ENCODE measurements at regions not wholly inside any gene's neighbourhood (a gene's known extent, or its start where the extent isn't known, plus 50 kb on each side); places are given as distances from the start of the nearest gene placed in this dataset.

GRCh38 chr1:168430321-168430720 lies 113.5 kb downstream of the XCL2 start:
- Histone ChIP-seq H2BK15ac (ENCODE audit: low read length) (no peak overlapping the region), H3K14ac (ENCODE audit: insufficient read length) (no peak overlapping the region), H3K79me2 (ENCODE audit: control insufficient read depth in 1 of 2, insufficient read depth in 2 of 2, low read length in 2 of 2) (no peaks in the 10 kb centered on the region), H3K56ac (replicated peaks; ENCODE audit: insufficient read length, low read depth, low read length) (no peak overlapping the region), H2BK20ac (ENCODE audit: low read length) (no peak overlapping the region), H3K27me3 (replicated peaks in 1 of 4; ENCODE audit: control insufficient read depth in 3 of 4, extremely low read depth in 1 of 4, insufficient read depth in 3 of 4, low read length in 3 of 4) (no peaks in the 10 kb centered on the region; a peak in 1 of 7 replicates), H2BK12ac (ENCODE audit: low read depth, low read length) (no peak overlapping the region), H2BK120ac (replicated peaks; ENCODE audit: low read depth, low read length) (no peak overlapping the region), H2AFZ (ENCODE audit: low read length) (no peak overlapping the region), H4K5ac (ENCODE audit: insufficient read length, low read depth, low read length) (no peak overlapping the region), H3K23me2 (ENCODE audit: low read depth, low read length) (no peaks in the 10 kb centered on the region), H2BK5ac (ENCODE audit: low read depth, low read length) (no peak overlapping the region), H3K4me3 (ENCODE audit: extremely low read depth in 1 of 4, insufficient read depth in 2 of 4, low read depth in 3 of 4, low read length in 4 of 4) (no peak overlapping the region), H3K4me2 (ENCODE audit: insufficient read depth in 1 of 2, low read depth in 2 of 2, low read length in 2 of 2) (no peak overlapping the region), H4K20me1 (replicated peaks in 1 of 2; ENCODE audit: control insufficient read depth in 1 of 2, insufficient read depth in 2 of 2, low read length in 2 of 2) (no peaks in the 10 kb centered on the region), H3K27ac (ENCODE audit: low read depth, low read length) (no peak overlapping the region), H3K18ac (ENCODE audit: extremely low read depth, low read length) (no peak overlapping the region), H2AK5ac (ENCODE audit: low read depth, low read length) (no peak overlapping the region), H3K9ac (replicated peaks in 1 of 4; ENCODE audit: extremely low read depth in 1 of 4, low read depth in 3 of 4, low read length in 3 of 4) (no peak overlapping the region), H3K79me1 (ENCODE audit: low read depth, low read length) (no peaks in the 10 kb centered on the region), H3K36me3 (ENCODE audit: control insufficient read depth in 2 of 4, insufficient read depth in 4 of 4, low read length in 3 of 4) (no peaks in the 10 kb centered on the region), H3K4ac (replicated peaks; ENCODE audit: insufficient read length, low read depth, low read length) (no peak overlapping the region), H3K23ac (ENCODE audit: insufficient read length) (no peak overlapping the region), H3K4me1 (replicated peaks in 1 of 4; ENCODE audit: control insufficient read depth in 3 of 4, insufficient read depth in 4 of 4, low read length in 3 of 4) (peaks cover 0 to 6% (median 3%) of the 10 kb centered on the region in 4 experiments; a peak in 4 of 7 replicates), H3K9me3 (ENCODE audit: insufficient read depth in 2 of 2, low read depth in 1 of 2, low read length in 1 of 2) (no peaks in the 10 kb centered on the region), H4K8ac (ENCODE audit: extremely low read depth, insufficient read depth, low read length) (no peak overlapping the region), H4K91ac (replicated peaks; ENCODE audit: insufficient read length, low read length) (no peak overlapping the region)
- WGBS, 2 experiments (ENCODE audit: extremely low coverage in 1 of 2, insufficient coverage in 1 of 2, insufficient read length in 1 of 2, insufficient replicate concordance in 2 of 2, low coverage in 1 of 2, low lambda C conversion rate in 2 of 2, missing lambda C conversion rate in 1 of 2): 95% methylated on average over 13 of the region's 13 CpGs; no CpG with 5 or more reads in 1 of the 2 experiments
- TF ChIP-seq YY1 (IDR thresholded peaks at IDR 0.05; ENCODE audit: low read depth, low read length): no peak
- FAIRE-seq: no peak
- DNase-seq (ENCODE audit: low read depth in 1 of 2, low spot score in 2 of 2): no peak
- ChIA-PET CTCF (ENCODE audit: partially characterized antibody) (interaction anchor here (4.9 to 6.6 kb wide), 2 partner anchors 10 to 87 kb away, joined by 15 to 43 read pairs; no protein-coding TSS in a partner anchor), POLR2A (ENCODE audit: partially characterized antibody) (no interaction called here)

All from H1 (cell line).